ENCODE measurements at regions not wholly inside any gene's neighbourhood (a gene's known extent, or its start where the extent isn't known, plus 50 kb on each side); places are given as distances from the start of the nearest gene placed in this dataset.

DNA sequence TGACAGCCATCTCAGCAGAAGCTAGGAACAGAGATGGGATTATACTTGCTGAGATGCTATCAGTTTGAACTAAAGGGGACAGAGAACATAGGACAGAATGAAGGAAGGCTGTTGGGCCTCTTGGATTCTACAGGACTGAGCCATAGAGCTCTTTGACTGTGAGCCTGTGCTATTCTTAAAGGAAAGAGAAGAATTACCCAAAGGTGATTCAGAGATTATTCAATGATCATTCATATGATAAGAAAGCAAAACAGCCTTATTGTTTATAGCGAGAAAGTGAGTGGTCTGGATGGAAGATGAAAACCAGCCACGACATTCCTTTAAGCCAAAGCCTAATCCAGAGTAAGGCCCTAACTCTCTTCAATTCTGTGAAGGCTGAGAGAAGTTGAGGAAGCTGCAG lies 69.7 kb upstream of the NEUROD6 start:
- H3K27me3 Mint-ChIP-seq (ENCODE audit: low read depth), result no peaks in the 10 kb centered on the region; the same call in 1 of the 2 replicates
- no peak overlapping the region for H3K4me3 Mint-ChIP-seq

More for the DNA sequence above, 69.7 kb upstream of the NEUROD6 start:
- H3K4me1 Mint-ChIP-seq, result no peaks in the 10 kb centered on the region
- Histone ChIP-seq H2BK120ac (ENCODE audit: low read depth, low read length, poor library complexity, severe bottlenecking) (no peak overlapping the region), H2BK20ac (ENCODE audit: low read depth, low read length, poor library complexity, severe bottlenecking) (no peak overlapping the region), H3K4me1 (ENCODE audit: insufficient read depth, low read length) (no peaks in the 10 kb centered on the region), H4K91ac (ENCODE audit: insufficient read length, low read depth, low read length) (no peak overlapping the region), H3K9ac (ENCODE audit: extremely low read depth, insufficient read length, low read length) (no peak overlapping the region), H3K4ac (ENCODE audit: low read depth, low read length) (no peak overlapping the region), H3K23ac (ENCODE audit: insufficient read length, low read depth, low read length) (no peak overlapping the region), H2BK5ac (ENCODE audit: insufficient read length, low read length) (no peak overlapping the region), H3T11ph (ENCODE audit: low read length) (no peak overlapping the region), H2AK5ac (ENCODE audit: insufficient read length, low read length) (no peak overlapping the region), H2AFZ (ENCODE audit: low read length) (no peak overlapping the region), H2BK12ac (ENCODE audit: insufficient read length, low read depth, low read length) (no peak overlapping the region), H3K4me2 (ENCODE audit: insufficient read depth, insufficient read length, low read length) (no peak overlapping the region), H4K20me1 (ENCODE audit: control insufficient read depth, insufficient read depth, insufficient read length) (no peaks in the 10 kb centered on the region), H3K56ac (ENCODE audit: insufficient read length, low read depth, low read length) (no peak overlapping the region), H4K5ac (ENCODE audit: insufficient read length, low read depth, low read length) (no peak overlapping the region), H3K79me1 (ENCODE audit: insufficient read depth, low read depth, low read length, poor library complexity, severe bottlenecking) (no peaks in the 10 kb centered on the region), H3K9me3 (ENCODE audit: control insufficient read depth, low read depth, low read length) (no peaks in the 10 kb centered on the region), H3K23me2 (ENCODE audit: insufficient read length, low read depth, low read length, poor library complexity, severe bottlenecking) (no peaks in the 10 kb centered on the region), H3K27ac (ENCODE audit: insufficient read length, low read depth, low read length) (no peak overlapping the region), H3K27me3 (ENCODE audit: insufficient read depth, low read length) (no peaks in the 10 kb centered on the region), H3K18ac (ENCODE audit: insufficient read length, low read depth, low read length) (no peak overlapping the region), H4K8ac (replicated peaks; ENCODE audit: insufficient read length, low read depth, low read length) (no peak overlapping the region), H3K79me2 (ENCODE audit: insufficient read depth, low read length) (no peaks in the 10 kb centered on the region), H2BK15ac (ENCODE audit: low read depth, low read length) (no peak overlapping the region), H3K14ac (ENCODE audit: insufficient read depth, low read length) (no peak overlapping the region)
- no peaks in the 10 kb centered on the region for H3K36me3 Mint-ChIP-seq (ENCODE audit: insufficient read depth in 1 of 3, low read depth in 3 of 3)
- DNase-seq, result no peak
- H3K9me3 Mint-ChIP-seq, result no peaks in the 10 kb centered on the region
- TF ChIP-seq, protein P1, sequence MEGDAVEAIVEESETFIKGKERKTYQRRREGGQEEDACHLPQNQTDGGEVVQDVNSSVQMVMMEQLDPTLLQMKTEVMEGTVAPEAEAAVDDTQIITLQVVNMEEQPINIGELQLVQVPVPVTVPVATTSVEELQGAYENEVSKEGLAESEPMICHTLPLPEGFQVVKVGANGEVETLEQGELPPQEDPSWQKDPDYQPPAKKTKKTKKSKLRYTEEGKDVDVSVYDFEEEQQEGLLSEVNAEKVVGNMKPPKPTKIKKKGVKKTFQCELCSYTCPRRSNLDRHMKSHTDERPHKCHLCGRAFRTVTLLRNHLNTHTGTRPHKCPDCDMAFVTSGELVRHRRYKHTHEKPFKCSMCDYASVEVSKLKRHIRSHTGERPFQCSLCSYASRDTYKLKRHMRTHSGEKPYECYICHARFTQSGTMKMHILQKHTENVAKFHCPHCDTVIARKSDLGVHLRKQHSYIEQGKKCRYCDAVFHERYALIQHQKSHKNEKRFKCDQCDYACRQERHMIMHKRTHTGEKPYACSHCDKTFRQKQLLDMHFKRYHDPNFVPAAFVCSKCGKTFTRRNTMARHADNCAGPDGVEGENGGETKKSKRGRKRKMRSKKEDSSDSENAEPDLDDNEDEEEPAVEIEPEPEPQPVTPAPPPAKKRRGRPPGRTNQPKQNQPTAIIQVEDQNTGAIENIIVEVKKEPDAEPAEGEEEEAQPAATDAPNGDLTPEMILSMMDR (conservative IDR thresholded peaks at IDR 0.05), result no peak
- no CpG with 5 or more reads among the region's 2 CpGs for WGBS (ENCODE audit: extremely low coverage, insufficient read length, low lambda C conversion rate)
- no peak overlapping the region for H3K27ac Mint-ChIP-seq
